Smooth muscle cell (in vitro differentiated cells): ENCODE measurements at regions not wholly inside any gene's neighbourhood (a gene's known extent, or its start where the extent isn't known, plus 50 kb on each side); places are given as distances from the start of the nearest gene placed in this dataset.
"Not testable (repeated sequence)": the region's sequence is repeated elsewhere in the genome, so short reads cannot be mapped to it uniquely, and the experiment has no call there.

ENCODE experiments used
- DNase-seq: peaks from one replicate; lab custom pipeline; 2025; ENCODE audit not compliant: unreplicated experiment; lab: John Stamatoyannopoulos, UW
- H2AFZ ChIP-seq: fragments of 200-600 bp; sonication (generic); 2 replicates; pipeline ENCODE4 v1.6.0; 2016; ENCODE audit warnings: antibody characterized with exemption, low read depth, mild to moderate bottlenecking
- H3F3A ChIP-seq: fragments of 200-600 bp; sonication (generic); 2 replicates; pipeline ENCODE4 v1.6.0; 2017; ENCODE audit warnings: antibody characterized with exemption, low read depth
- H3K27ac ChIP-seq: fragments of 200-600 bp; sonication (generic); 2 replicates; pipeline ENCODE4 v1.5.1; 2016; ENCODE audit warnings: low read depth, mild to moderate bottlenecking
- H3K27me3 ChIP-seq: fragments of 200-600 bp; sonication (generic); 2 replicates; pipeline ENCODE4 v1.6.1; 2016; ENCODE audit warnings: low read depth, mild to moderate bottlenecking
- H3K36me3 ChIP-seq: fragments of 200-600 bp; sonication (generic); 2 replicates; pipeline ENCODE4 v1.5.1; 2016; ENCODE audit warnings: low read depth
- H3K4me1 ChIP-seq: fragments of 200-600 bp; sonication (generic); 2 replicates; pipeline ENCODE4 v1.5.1; 2016; ENCODE audit warnings: low read depth
- H3K4me2 ChIP-seq: fragments of 200-600 bp; sonication (generic); 2 replicates; pipeline ENCODE4 v1.6.0; 2016; ENCODE audit warnings: mild to moderate bottlenecking
- H3K4me3 ChIP-seq: fragments of 200-600 bp; sonication (generic); 2 replicates; pipeline ENCODE4 v1.5.1; 2016; ENCODE audit warnings: mild to moderate bottlenecking
- H3K79me2 ChIP-seq: fragments of 200-600 bp; sonication (generic); 2 replicates; pipeline ENCODE4 v1.6.0; 2016; ENCODE audit warnings: low read depth, mild to moderate bottlenecking
- H3K9ac ChIP-seq: fragments of 200-600 bp; sonication (generic); 2 replicates; pipeline ENCODE4 v1.6.0; 2016; ENCODE audit warnings: low read depth
- H3K9me3 ChIP-seq: fragments of 200-600 bp; sonication (generic); replicated peaks from 2 replicates; pipeline ENCODE4 v1.5.1; 2016; ENCODE audit warnings: low read depth
- H4K20me1 ChIP-seq: fragments of 200-600 bp; sonication (generic); 2 replicates; pipeline ENCODE4 v1.6.0; 2016; ENCODE audit warnings: low read depth
- CTCF ChIP-seq: fragments of 200-600 bp; sonication (generic); IDR thresholded peaks from 2 replicates; pipeline ENCODE4 v1.5.1; 2017; ENCODE audit warnings: borderline replicate concordance, mild to moderate bottlenecking, antibody characterized with exemption; ENCODE audit not compliant: insufficient read depth, poor library complexity, severe bottlenecking
- WGBS: methylation state at CpG from one replicate; pipeline ENCODE4 v1.1.7; 2016; ENCODE audit warnings: low lambda C conversion rate; 5-methylcytosine and 5-hydroxymethylcytosine counted together

- Histone ChIP-seq H3K4me2 (no peak overlapping the region), H3F3A (no peaks in the 10 kb centered on the region), H4K20me1 (no peaks in the 10 kb centered on the region), H3K9me3 (no peaks in the 10 kb centered on the region), H3K36me3 (no peaks in the 10 kb centered on the region), H3K27ac (no peak overlapping the region), H3K79me2 (no peaks in the 10 kb centered on the region), H3K4me1 (peaks cover 3% of the 10 kb centered on the region), H2AFZ (no peak overlapping the region), H3K9ac (no peak overlapping the region), H3K27me3 (no peaks in the 10 kb centered on the region), H3K4me3 (no peak overlapping the region)
- 83% methylated on average over 12 of the region's 12 CpGs for WGBS
- DNase-seq, result no peak
- no peak for TF ChIP-seq CTCF
These were observed 555.8 kb upstream of the ID2 start for GRCh38 chr2:8125741-8126711.

- H3K9ac ChIP-seq, result no peak overlapping the region
- H3K27ac ChIP-seq, result no peak overlapping the region
- no peaks in the 10 kb centered on the region for H3K4me1 ChIP-seq
- no peak for TF ChIP-seq CTCF
- H2AFZ ChIP-seq, result no peak overlapping the region
- H3K9me3 ChIP-seq, result no peaks in the 10 kb centered on the region
- no peaks in the 10 kb centered on the region for H3K27me3 ChIP-seq
- no peaks in the 10 kb centered on the region for H3K79me2 ChIP-seq
- no peaks in the 10 kb centered on the region for H3K36me3 ChIP-seq
- H4K20me1 ChIP-seq, result no peaks in the 10 kb centered on the region
- no peak overlapping the region for H3K4me2 ChIP-seq
- H3K4me3 ChIP-seq, result no peak overlapping the region
- DNase-seq, result no peak
- 86% methylated on average over 3 of the region's 3 CpGs for WGBS
- no peaks in the 10 kb centered on the region for H3F3A ChIP-seq
These were observed 555.1 kb upstream of the ID2 start for GRCh38 chr2:8126783-8127182.

GRCh38 chr2:8131423-8131822 is 550.4 kb upstream of the ID2 start:
- H3K9ac ChIP-seq, H3K4me1 ChIP-seq, H4K20me1 ChIP-seq, H3K4me3 ChIP-seq, H3K27ac ChIP-seq, H3K36me3 ChIP-seq, DNase-seq, H3K4me2 ChIP-seq, H3F3A ChIP-seq, H3K27me3 ChIP-seq, H2AFZ ChIP-seq, H3K79me2 ChIP-seq, H3K9me3 ChIP-seq: not testable (repeated sequence)
- 90% methylated on average over 5 of the region's 5 CpGs for WGBS

GRCh38 chr2:8132351-8132831 is 549.5 kb upstream of the ID2 start:
- no peaks in the 10 kb centered on the region for H3K79me2 ChIP-seq
- H3K9ac ChIP-seq, result no peak overlapping the region
- no peak overlapping the region for H2AFZ ChIP-seq

More at GRCh38 chr2:8132351-8132831, 549.5 kb upstream of the ID2 start:
- Histone ChIP-seq H3K27me3 (no peaks in the 10 kb centered on the region), H3K4me1 (no peaks in the 10 kb centered on the region), H3K27ac (no peak overlapping the region), H3K4me3 (no peak overlapping the region), H3K36me3 (no peaks in the 10 kb centered on the region), H3K9me3 (no peaks in the 10 kb centered on the region), H4K20me1 (no peaks in the 10 kb centered on the region), H3F3A (no peaks in the 10 kb centered on the region), H3K4me2 (no peak overlapping the region)
- no peak for TF ChIP-seq CTCF
- no peak for DNase-seq
- 81% methylated on average over 14 of the region's 14 CpGs for WGBS
